HG02852 (cell line): ENCODE measurements at regions not wholly inside any gene's neighbourhood (a gene's known extent, or its start where the extent isn't known, plus 50 kb on each side); places are given as distances from the start of the nearest gene placed in this dataset.
"Not testable (repeated sequence)": the region's sequence is repeated elsewhere in the genome, so short reads cannot be mapped to it uniquely, and the experiment has no call there.

Experiments used
- ATAC-seq: cut with Tn5 transposase; IDR thresholded peaks from one replicate; pipeline ENCODE4 v1.9.1; 2021; ENCODE audit warnings: mild to moderate bottlenecking, moderate library complexity; ENCODE audit not compliant: unreplicated experiment

DNA sequence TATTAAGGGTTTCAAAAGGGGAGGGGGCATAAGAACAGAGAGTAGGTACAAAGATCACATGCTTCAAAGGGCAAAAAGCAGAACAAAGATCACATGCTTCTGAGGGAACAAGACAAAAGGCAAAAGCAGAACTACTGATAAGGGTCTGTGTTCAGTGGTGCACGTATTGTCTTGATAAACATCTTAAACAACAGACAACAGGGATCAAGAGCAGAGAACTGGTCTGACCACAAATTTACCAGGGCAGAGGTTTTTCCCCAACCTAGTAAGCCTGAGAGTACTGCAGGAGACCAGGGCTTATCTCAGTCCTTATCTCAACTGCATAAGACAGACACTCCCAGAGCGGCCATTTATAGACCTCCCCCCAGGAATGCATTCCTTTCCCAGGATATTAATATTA is 900.2 kb upstream of the PRKX start:
- not testable (repeated sequence) for ATAC-seq

DNA sequence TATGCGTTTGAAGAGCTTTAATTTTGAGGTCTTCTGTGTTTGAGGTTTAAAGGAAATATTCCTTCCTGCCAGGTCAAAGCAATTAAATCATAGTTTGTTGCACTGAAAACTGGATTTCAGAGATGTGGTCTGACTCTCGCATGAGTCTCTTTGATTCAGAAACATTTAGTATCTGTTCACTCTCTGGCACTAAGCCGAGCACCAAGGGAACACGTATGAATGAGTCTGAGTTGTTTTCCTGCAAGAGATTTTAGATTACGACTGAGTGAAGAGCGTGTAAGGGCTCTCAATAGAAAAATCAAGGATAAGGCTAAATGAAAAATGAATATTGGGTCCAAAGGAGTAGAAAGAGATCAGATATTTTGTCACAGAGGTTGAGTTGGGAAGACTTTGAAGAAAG is 875.4 kb upstream of the PRKX start:
- no peak for ATAC-seq

DNA sequence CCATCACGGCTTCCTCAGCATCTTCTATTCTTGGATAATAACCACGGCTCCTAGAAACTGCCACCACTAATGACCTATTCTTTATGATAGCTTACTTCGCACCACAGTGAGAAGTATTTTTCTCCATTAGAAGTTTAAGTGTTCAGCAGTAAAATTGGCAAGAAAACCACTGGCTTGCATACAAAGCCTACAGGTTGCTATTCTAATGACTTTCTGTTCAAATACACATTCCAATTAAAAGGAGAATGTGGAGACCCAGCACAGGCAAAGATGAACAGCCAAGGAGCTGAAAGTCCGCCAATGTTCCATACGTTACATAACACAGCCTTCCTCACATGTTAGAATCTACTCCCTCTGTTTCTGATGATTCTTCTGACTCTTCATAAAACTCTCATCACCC is 875.0 kb upstream of the PRKX start:
- no peak for ATAC-seq

DNA sequence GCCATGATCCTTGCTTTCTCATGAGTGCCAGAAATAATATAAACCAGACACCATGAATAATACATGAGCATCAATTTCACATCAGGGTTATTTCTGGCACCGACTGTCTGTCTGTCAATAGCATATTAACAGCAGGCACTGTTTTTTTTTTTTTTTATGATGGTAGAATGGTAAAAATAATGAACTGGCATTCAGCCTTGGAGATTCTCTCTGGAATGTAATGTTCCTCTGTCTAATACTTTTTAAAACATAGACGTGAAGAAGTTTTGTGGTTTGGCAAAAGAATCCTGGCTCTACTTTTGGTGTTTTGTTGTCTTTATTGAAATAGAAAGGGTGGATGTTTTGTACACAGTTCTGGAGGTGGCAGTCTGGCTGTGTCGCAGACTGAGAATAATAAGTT is 874.6 kb upstream of the PRKX start:
- ATAC-seq, result no peak

DNA sequence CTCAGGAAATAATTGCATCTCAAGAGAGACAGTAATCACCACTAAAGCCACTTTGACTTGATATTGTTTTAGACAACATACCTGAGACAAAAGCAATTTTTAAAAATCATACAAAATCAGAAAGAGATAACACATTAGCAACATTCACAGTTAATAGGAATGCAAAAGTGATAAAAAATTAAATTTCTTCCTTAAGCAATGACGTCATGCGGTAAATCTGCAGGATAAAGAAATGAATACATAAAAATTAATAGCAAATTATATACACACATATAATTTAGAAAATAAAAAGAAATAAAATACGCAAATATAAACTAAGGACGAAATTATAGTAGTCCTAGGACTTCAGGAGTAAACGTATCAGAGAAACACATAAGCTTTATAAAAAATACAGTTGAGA is 866.5 kb upstream of the PRKX start:
- no peak for ATAC-seq

DNA sequence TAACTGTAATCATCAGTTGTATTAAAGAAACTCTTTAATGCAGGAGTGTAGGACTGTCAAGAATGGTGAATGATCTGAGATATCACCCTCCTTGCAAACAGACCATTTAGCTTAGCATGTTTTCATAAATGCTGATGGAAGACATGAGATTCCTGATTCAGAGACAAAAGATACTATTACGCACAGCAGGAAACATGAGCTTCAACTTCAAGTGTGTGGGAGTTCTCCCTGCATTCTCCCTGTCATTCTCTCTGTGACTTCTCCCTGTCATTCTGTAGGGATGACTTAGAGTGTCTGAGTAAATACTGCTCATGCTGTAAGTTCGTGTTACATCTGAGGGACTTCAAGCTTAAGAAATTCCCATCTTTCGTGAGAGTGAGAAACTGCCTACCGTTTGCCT is 866.0 kb upstream of the PRKX start:
- no peak for ATAC-seq

DNA sequence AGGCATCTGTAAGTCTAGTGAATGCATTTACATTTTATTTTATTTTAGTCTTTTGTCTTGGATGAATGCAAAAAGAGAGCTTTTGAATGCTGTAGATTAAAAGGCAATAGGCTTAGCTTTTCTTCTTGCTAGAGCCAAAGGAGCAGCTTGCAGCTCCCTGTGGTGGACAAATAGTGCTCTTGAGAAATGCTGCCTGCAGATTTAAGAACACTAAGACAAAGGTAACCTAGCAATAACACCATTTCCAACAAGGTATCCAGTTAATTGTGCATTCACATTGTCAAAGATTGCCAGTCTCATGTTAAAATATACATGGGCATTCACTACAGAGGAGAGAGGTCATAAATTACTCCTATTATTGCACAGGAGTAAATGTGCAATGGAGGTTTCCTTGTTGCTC is 859.2 kb upstream of the PRKX start:
- no peak for ATAC-seq

DNA sequence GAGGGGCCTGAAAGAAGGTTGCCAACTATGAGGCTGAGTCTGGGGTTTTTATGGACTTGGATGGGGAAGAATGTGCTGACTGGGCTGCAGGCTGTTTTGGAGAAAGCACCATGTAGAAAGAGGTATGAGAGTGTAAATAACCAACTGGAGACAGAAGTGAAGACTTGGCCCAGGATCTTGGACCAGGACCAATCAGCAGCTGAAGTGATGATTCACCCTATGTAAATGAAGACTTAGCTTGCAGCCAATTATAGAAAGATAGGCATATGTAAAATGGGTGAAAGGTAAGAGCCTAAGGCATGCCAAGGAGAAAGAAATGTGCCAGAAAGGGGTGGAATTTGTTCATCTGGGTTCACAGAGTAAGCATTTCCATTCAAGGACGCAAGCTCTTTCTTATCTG is 856.7 kb upstream of the PRKX start:
- no peak for ATAC-seq

DNA sequence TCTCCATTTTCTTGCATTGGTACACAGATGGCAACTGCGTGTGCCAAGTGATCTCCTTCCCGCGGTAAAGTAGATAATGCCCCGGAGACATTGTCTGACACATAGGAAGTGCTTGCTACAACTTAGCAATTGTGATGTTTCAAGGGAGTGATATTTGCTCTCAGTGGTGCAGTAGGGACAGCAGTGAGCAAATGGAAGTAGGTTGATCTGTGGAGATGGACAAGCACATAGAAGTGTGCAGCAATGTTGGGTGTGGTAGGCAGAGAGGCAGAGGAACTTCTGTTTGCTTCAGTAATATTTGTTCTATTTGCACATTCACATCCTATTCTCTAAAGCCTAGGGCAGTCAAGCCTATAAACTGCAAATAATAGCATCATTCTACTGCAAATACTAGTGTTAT is 846.7 kb upstream of the PRKX start:
- no peak for ATAC-seq

DNA sequence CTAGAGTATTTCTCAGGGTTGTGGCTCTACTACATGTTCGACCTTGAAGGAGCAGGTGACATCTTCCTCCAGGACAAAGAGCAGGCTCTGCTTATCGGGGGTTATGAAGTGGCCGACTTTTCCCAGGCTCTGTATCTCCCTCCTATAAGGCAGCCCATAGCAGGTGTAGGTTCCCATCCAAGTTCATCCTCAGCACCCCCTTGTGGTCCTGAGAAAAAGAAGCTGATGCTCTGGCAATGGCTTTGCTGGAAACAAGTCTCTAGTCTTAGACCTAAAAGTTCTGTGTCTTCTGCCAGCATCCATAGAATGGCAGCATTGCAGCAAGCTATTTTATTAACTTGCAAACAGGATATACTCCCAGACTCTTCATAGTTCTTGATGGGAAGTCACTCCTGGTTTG is 836.6 kb upstream of the PRKX start:
- no peak for ATAC-seq

DNA sequence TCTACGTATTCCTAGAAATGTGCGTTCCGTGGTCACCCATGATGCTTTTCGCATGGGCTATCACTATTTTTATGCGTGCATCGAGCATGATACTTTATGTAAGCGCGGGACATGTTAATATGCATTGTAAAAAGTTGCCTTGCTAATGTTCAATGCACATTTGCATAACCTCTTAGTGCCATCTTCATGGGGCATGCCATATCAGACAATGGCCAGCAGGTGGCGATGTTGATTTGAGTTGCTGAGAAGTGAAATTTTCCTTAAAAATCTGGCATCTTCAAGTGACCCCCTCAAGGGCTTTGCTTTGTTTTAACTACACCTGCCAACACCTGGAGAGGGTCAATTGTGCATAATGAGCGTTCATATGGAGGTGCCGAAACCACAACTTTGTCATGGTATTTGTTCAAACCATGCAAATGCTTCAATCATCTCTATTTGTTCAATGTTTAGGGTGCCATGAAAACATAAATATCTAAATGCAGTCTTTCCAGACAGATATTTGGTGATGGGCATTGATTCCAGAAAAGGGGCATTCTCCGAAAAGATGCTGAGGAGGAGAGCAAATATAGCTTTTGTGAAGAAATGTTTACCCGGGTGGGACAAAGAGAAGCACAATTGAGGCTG is 833.9 kb upstream of the PRKX start:
- ATAC-seq, result peak; percentile 81

DNA sequence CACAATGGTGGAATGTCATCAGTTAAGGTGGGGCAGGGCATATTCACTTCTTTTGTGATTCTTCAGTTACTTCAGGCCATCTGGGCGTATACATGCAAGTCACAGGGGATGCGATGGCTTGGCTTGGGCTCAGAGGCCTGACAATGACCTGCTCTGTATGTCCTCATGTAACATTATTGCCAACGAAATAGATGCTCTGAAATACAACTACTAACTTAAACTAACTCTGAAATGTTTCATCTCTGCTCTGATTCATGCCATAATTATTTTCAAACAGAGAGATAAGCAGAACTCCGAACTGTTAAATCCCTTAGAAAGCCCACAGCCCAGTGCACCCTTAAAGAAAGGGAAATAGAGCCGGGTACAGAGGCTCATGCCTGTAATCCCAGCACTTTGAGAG is 832.7 kb upstream of the PRKX start:
- not testable (repeated sequence) for ATAC-seq

DNA sequence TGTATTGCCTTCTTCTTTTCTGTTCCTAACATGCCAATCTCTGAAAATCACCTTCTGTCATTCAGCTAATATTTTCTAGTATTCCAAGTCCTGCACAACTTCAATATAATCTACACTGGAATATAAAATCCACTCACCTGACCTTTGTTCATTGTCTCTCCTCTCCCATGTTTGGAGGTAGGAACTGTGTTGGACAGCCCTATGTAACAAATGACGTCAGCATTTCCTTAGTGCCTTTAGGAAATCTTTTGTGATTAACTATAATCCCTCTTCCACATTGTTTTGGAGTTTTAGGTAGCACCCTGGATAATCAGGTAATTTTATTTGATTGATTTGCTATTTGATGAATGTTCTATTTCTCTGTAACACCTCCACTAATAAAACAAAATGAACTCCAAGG is 814.8 kb upstream of the PRKX start:
- no peak for ATAC-seq

DNA sequence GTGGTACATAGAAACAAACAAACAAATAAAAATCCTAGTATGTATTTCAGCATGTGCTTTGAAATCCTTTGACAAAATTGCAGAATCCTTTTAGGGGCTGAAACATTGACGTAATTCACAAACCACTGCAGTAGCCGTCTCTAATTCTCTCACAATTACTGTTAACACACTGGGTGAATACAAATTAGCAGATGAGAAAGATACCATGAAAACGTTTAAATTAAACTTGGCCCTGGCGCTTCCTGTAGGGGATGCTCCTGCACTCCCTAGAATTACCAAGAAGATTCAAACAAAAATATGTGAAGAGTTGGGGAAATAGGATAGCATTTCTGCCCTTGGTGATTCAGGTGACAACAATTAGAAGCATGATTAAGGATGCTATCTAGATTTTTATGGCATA is 772.5 kb upstream of the PRKX start:
- ATAC-seq, result no peak

DNA sequence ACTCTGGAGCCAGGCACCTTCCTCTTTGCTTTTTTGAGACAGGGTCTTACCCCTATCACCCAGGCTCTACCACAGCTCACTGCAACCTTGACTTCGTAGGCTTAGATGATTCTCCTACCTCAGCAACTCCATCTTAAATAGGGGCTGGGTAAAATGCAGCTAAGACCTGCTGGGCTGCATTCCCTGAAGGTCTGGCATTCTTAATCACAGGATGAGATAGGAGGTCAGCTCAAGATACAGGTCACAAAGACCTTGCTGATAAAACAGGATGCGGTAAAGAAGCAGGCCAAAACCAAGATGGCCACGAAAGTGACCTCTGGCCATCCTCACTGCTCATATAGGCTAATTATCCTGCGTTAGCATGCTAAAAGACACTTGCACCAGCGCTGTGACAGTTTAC is 770.8 kb upstream of the PRKX start:
- no peak for ATAC-seq

DNA sequence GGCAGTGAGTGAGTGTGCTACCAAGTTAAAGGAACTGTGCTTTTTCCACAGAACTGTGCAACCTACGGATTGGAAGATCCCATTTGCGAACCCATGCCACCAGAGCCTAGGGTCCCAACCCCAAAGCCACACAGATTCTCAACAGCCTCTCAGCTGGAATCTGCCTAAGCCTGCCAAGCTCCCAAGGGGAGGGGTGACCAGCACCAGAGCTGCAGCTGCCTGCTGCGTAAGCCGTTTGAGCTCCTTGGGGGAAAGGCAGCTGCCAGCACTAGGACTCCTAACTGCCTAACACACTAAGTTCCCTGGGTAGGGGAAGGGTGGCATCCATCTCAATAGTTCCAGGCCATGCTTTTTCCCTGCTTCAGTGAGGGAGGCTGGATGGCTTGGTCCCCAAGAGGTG is 738.1 kb upstream of the PRKX start:
- ATAC-seq, result no peak

DNA sequence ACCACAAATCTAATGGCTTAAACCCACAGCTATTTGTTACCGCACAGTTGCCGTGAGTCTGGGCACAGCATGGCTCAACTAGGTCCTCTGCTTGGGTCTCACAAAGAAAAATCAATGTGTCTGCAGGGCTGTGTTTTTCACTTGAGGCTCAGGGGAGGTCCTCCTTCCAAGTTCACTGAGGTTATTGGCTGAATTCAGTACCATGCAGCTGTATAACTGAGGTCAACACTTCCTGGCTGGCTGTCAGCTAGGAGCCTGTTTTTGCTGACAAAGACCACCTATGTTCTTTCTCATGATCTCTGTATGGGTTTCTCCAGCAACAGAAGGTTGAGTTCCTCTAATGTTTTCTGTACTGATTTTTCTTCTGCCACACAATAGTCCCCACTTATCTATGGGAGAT is 736.7 kb upstream of the PRKX start:
- ATAC-seq, result no peak

DNA sequence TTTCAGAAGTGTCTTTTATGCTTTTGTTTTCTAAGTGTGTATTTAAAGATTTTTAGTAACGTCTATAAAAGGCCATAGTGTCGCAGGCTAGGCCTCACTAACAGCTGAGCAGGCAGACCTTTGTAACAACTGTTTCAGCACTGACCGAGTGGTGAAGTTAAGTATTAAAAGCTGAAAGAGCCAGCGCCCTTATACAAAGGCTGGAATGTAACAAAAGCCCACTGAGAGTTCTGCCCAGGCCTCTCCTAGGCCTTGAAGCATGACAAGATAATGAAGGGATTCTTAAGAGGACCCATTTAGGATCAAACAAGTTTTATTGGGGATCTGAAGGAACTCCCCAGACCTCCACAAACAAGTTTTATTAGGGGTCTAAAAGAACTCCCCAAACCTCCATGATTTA is 722.5 kb upstream of the PRKX start:
- no peak for ATAC-seq

DNA sequence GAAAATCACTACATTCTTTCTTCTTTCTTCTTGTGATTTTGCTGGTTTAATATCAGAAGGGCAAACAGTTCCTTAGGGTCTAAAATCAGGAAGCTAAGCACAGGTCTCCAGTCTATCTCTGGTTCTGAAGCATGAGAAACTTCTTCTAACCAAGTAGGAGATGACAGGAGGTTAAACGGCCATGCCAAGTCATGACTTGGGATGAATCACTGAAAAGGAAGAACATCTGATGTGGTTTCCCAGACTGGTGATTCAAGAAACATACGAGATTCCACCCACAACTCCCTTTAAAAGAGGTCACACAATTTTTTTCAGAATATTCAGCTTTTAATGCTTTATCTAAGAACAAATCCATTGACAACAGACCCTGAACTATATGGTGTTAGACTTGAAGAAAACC is 684.0 kb upstream of the PRKX start:
- no peak for ATAC-seq

DNA sequence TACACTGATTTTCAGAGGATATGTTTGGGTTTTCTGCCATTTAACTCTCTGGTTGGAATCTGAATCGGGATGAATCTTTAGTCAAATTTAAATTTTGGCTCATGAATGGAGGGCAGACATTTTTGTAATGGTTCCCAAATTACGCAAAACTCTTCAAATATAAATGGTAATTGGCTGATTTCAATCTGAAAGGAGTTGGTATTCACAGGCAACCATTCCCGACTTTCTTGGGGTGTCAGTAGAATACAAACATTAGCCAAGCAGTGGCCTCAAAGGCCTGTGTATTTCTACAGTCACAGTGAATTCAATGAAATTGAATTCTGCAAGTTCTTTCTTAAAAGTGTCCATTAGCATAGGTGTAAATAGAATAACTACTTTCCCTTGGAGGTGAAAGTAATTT is 668.8 kb upstream of the PRKX start:
- ATAC-seq, result no peak

DNA sequence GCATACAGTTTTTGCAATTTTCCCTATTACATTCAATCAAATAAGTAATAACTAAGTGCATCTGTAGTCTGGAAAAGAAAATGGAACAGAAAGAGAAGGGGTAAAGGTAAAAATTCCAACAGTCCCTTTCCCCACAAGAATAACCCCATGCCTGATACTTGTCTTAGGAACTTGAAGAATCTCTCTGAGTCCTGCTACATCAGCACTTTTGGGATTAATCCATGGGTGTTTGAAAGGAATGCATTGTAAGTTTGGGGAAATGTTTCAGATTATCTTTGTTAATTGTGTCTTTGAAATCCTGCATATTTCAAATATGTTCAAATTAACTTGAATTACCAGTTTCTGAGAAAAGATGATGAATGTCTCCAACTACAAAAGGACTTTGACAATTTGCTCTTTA is 667.3 kb upstream of the PRKX start:
- no peak for ATAC-seq

DNA sequence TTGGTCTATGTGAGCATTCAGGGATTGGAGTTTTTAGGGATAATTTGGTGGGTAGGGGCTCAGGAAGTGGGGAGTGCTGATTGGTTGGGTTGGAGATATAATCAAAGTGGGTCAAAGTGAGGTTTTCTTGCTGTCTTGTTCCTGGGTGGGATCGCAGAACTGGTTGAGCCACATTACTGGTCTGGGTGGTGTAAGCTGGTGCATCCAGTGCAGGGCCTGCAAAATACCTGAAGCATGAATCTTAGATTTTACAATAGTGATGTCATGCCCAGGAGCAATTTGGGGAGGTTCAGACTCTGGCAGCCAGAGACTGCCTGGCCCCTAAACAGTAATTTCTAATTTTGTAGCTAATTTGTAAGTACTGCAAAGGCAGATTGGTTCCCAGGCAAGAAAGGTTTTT is 665.6 kb upstream of the PRKX start:
- no peak for ATAC-seq

DNA sequence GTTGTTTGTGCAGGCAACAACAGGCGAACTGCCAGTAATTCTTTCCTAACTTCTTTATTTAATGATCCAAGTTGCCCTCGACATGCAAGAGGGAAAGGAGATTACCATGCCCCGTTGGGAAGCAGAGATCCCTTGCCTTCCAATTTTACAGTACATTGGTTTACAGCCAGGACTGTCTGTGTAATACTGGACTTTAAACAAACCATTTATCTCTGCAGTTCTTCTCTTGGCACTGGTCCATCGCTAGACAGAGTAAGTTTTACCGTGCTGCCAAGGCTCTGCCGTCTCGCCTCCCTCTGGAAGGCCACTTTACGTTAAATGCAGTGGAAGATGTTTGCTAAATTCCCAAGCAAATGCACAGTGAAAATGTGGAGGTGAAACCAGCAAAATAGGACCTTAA is 660.3 kb upstream of the PRKX start:
- no peak for ATAC-seq

DNA sequence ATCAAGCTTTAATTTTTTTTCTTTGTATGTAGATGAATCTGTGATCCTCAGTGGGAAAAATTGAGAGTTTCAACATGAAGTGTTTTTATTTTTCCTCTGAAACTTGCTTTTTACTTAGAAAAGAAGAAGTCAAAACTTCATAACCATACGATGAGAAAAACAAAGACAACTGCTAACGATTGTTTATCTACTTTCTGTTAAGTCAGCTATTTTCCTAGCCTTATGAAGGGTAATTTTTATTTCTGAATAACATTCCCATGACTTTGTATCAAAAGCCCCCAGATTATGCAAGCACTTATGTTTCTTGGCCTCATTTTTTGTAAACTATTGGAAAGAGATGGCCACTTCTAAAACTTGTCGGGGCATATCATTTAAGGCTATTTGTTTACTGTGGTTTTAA is 645.1 kb upstream of the PRKX start:
- ATAC-seq, result no peak
